ENCODE measurements at regions not wholly inside any gene's neighbourhood (a gene's known extent, or its start where the extent isn't known, plus 50 kb on each side); places are given as distances from the start of the nearest gene placed in this dataset.

DNA sequence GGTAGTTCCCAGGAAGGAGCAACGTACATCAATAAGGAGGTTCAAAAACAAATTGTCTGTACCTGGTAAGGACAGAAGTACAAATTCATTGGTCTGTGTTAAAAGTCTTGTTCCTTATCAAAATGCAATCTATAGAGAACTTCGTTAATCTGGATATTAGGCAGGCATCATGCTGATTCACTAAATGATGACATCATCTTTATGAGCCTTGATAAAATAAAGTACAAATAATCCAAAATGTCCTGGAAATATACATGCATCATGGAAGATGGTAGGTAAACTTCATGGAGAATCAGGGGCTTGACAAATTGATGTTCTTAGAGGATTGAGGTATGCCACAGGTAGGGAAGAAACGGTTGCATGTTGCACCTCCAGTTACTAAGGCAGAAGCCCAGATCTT lies 433.9 kb downstream of the TRIML1 start:
- DNase-seq = no peak

DNA sequence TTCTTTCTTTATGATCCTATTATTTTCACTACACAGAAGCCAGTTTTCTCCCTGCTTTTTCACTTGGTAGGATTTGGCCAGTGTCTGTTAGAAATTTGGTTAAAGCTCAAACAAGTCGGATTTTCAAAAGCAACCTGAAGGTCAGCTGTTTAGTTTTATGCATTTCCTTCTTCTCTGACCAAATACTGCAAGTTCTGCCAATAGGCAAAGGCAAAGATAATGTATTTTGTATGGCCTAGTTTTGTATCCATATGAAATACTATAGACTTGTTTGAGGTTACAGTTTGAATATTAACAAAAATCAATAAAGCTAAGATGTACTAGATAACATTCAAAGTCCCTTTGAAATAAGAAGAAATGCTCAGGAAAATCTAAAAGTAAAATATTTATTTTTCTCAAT lies 439.4 kb downstream of the TRIML1 start:
- DNase-seq = no peak

DNA sequence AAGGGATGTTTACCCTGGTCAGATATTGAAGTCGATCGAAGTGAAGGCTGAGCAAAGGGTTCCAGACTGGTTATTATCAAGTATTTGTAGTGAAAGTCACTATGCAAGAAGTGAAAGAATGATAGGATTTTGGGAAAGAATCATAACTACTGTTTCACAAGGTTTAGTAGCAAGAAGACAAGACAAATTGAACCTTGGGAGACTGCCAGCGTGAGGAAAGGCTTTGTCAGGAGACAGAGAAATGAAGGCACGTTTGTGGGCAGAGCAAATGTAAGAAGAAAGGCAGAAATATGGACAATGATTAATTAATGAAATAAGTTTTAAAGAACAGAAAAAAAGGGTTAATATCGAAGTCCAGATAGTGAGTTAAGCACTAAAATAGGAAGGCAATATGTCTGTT lies 456.8 kb downstream of the TRIML1 start:
- DNase-seq = no peak

DNA sequence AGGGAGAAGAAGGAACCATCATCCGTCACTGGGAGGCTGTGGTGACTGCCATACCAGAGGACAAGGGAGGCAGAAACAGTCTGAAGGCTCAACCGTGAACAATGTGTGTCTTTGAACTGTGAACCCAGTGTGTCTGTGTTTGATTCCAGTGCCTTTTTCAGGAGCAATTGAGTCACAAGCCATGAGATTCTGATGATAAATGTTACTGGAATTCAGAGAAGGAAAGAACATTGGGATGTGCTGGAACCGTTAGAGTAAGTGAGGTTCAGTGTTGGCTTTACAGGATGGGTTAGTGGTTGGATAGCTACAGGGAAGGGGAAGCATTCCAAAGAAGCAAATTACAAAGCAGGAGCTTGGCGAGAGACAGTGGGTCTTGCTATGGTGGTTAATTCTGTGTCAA lies 464.4 kb downstream of the TRIML1 start:
- no peak for DNase-seq

DNA sequence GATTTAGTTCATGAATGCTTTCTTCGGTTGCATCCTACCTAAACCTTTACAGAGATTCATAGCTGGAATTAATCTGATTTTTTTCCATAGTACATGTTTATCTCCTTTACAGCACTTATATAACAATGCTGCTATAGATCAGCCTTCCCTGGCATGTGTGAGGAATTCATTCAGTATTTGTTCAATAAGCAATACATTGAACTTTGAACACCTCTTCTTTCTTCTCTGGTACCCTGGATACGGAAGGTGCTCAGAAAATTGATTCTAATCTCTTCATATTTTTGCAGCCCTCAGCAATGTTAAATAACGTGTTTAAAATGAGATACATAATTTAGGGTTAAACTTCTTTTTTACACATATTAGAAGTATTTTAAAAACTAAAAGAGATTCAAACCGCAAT lies 467.4 kb downstream of the TRIML1 start:
- no peak for DNase-seq

DNA sequence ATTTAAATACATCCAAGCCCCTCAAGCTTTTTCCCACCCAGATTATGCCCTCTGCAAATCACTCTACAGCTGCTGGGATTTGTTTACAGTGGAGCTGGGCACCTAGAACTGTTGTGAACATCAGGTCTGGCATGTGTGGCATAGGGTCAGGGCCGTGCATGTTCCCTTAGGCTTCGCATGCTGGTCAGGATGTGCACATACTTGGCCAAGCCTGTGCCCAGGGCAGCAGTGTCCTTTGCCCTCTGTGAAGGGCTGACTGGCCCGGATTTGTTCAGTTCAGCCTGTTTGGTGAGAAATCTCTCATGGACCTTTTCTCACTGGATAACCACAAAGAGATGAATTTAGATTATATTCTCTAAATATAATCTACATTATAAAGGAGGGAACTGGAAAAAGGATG lies 471.9 kb downstream of the TRIML1 start:
- DNase-seq = no peak

DNA sequence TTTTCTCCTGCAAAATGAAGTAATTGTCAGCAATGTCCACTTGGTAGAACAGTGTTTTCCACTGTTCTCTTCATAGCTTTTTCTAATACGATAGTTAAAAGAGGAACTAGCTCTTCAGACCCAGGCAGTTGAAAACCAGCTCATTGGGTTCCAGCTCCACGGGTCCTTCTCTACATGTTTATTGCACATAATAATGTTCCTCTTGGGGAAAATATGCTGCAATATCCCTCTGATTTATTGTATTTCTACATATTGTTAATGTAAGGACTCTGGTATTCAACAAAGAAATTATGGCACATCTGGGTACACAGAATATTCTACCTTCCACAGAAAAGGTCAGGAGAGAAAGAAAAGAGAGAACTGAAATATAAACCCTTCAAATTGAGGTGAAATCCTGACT lies 473.4 kb downstream of the TRIML1 start:
- no peak for DNase-seq

DNA sequence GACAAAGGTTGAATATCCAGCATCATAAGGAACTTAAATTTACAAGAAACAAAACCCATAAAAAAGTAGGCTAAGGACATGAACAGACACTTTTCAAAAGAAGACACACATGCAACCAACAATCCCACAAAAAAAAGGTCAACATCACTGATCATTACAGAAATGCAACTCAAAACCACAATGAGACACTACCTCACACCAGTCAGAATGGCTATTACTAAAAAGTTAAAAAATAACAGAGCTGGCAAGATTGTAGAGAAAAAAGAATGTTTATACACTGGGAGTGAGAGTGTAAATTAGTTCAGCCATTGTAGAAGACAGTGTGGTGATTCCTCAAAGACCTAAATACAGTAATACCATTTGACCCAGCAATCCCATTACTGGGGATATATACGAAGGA lies 474.7 kb downstream of the TRIML1 start:
- no peak for DNase-seq

DNA sequence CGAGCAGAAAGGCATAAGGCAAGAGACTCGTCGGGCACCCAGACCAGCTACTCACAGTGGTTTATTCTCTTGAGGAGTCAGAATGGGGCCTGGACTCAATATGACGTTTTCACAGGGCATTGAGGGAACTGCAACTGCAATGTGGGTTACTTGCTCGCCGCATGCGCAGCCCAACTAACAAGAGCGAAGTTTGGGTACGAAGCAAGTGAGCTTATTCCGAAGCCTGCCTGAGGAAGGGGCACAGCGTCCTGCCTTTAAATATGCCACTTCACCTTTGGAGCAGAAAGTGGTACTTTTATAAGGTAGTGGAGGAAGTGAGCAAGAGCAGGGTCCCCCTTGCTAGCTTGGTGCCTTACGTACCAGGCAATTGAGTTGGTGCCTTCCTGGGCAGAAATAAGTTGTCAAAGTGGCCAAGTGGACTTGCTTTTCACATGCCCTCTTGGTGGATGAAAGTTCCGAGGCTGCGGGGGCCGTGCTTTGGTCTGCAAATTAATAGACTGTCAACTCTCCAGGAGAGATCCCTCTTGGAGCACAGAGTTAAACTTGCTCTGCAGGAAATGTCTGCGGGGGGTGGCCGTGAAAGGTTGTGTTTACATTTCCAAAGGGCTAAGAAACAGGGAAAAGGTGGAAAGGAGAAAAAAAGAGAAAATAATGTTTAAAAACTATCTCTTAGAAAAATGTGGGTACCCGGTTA lies 480.4 kb downstream of the TRIML1 start:
- no peak for DNase-seq

DNA sequence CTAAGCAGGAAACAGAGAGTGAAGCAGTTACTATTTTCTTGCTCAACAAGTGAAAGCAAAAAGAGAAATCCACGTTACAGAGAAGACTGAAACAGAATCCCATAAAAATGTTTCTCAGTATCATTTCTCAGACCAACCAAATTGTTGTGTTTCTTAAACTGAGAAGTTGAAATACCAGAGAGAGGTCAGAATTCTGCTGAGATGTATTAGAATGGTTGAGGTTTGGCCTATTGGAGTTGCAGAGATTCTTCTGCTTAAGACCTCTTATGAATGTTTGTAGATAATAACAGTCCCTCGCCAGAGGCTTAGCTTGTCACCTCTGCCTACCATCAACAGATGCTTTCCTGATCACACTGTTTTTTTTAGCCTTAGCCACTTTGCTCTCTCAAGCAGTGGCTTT lies 481.4 kb downstream of the TRIML1 start:
- no peak for DNase-seq

DNA sequence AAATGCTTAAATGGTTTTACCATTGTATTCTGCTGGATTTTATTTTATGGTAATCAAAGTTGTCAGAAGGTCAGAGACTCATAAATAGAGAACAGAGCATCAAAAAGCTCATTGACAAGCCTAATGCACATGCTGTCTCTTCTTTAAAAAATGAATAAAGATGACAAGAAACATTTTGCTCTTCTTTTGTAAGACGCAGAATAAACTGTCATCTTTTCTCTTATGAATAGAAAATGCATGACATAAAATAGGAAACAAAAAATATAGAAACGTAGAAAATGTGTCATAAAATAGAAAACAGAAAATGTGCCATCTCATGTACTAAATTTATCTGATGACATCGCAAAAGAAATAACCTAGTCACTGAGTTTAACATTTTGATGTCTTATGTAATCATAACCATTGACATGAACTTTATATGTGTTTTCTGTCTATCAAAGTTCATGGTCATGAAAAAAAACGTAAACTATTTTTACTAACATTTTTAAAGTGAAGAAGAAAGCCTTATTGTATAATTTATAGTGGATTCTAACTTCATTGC lies 484.1 kb downstream of the TRIML1 start:
- no peak for DNase-seq

DNA sequence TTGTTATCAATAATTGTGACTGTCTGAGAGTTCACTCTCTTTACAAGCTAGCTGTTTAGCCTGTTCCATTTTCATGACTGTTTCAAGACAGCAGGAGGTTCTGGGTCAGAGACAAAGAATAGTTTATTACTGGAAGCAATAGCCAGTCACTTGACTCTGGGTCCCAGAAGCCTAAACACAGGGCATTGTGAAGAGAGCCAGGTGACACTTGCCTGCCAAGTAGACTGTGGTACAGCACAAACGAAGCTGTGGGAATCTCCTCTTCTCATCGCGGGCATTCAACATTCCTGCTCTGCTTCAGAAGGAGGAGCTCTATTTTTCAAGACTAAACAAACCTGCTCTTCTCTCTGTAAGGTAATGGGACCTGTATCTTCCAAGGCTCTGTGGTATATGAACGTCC lies 485.1 kb downstream of the TRIML1 start:
- no peak for DNase-seq

DNA sequence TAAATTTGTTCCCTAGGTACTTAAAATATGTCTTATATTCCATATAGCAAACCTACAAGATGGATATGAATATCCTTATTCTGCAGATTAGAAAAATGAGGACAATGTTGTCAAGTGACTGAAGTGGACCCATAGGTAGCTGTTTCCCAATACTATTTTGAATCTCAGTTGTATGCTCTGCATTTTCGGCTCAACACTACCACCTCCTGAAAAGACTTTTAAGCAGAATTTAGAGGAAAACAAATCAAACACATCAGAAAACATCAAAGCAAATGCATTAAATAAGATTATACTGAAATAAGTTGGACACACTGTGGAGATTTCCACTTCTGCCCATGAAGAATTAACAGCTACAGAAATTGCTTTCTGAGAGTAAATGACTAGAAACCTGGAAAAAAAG lies 488.7 kb downstream of the TRIML1 start:
- DNase-seq = no peak

DNA sequence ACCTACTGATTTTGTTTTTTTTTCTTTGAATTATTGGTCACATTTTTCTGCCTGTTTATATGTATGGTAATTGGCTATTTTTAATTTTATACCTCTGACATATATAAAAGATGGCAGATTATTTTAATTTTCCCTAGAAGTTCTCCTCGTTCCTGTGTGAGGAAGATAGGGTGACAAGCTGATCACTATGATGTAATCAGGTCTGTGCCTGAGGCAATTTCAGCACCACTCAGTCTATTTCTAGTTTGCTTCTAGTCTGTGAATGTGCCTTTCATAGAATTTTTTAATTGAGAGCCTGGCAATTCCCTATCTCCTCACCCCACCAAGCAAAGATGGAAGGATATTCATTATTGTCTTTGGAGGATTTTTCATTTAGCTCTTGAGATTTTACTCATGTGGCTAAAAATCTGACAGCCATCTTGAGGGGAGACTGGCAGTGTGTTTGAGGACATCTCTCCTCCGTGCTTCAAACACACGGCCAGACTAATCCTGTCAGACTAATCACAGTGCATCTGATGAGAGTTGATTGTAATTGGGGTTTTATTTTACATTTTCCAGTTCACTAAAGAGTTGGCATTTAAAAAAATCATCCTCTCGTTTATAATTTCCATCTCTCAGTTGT lies 500.3 kb downstream of the TRIML1 start:
- DNase-seq = no peak

DNA sequence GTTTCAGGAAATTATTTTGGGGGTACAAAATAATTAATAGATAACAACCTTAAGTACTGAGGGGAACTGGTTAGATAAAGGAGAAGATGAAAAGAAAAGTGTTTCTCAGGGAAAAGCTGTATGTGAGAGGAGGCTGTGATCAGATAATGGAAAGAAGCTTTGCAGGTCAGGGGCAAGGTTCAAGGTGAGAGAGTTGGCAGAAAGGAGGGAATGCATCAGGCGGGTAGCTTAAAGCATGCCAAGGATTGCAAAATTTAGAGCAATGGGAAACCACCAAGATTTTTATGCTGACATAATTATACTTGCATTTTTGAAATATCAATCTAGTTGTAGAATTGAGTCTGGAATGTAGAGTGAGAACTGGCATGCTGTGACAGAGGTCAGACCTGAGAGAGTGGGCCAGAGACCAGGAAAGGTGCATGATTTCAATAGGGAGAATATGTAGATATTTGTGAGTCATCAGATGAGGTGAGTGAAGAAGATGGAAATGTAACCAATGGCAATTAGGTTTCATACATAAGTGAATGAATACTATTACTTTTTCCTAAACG lies 508.7 kb downstream of the TRIML1 start:
- DNase-seq = no peak

DNA sequence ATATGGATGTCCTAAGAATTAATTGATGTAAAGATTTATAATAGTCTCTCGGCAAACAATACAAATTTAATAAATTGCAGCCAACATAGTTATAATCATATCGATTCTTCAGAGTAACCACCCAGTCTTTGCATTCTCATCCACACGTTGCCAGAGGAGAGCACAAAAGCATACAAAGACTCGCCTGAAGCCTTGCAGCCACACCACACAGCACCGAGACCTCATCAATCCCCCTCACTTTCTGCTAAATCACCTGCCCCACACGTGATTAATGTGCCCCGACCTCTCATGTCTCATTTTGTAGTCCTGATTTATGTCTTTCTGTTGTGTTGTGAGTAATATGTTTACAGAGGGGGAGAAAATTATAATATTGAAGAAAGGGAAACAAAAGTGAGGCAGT lies 510.4 kb downstream of the TRIML1 start:
- no peak for DNase-seq

DNA sequence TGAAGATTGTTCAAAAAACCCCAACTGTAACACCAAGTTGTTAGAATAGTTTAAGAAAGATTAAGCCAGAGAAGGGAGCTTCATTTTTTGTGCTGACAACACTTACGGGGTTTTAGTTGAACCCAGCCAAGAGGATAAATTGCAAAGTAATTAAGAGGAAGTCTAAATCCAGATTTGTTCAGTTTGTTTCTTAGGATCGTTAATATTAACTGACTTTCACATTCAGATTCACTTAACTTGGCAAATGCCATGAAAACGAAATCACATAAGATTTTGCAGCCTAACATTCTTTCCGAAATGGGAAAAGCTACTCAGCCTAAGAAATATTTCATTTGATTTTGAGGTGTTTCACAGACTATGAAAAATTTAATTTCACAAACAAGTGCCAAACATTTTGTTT lies 511.3 kb downstream of the TRIML1 start:
- DNase-seq = no peak

DNA sequence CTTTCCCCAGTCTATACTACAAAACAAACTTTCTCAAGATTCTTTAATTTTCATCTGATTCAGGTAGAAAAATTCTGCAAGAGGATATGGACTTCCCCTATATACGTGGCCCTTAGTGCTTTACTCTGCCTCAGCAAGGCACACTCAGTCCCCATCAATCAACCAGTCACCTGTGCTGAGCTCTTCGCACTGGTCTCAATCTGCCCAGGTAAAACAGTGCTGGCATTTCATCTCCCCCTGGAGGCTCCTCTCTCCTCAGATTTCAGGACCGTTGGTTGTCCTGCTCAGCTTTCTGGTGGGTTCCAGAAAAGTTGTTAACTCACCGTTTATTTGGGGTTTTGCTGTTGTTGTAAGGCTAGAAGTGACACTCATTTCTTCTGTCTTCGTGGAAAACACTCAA lies 518.1 kb downstream of the TRIML1 start:
- DNase-seq = no peak

DNA sequence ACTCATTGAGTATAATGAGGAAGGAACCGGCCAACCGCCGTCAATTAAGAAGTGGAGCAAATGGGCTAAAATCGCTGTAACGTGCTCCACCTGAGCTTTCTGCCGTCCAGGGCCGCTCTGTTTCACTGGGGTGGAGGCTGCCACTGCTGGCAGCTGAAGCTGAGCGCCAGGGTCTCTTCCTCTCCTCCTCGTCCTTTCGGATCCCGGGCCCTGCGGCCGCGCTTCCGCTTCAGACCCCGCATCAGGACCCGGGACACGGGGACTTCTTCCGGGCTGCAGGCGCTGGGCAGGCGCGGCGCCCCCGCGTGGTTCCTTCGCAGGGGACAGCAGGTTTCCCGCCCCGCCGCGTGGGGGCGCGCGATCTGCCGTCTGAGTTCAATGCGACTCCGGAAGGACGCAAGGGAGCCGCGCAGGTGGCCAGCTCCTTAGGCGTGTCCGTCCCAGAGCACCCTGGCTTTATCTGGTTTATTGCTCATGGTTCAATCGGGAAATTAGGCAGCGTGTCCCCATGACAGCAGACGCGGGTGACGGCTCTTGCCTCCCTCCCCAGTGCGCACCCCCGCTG lies 519.8 kb downstream of the TRIML1 start:
- no peak for DNase-seq

DNA sequence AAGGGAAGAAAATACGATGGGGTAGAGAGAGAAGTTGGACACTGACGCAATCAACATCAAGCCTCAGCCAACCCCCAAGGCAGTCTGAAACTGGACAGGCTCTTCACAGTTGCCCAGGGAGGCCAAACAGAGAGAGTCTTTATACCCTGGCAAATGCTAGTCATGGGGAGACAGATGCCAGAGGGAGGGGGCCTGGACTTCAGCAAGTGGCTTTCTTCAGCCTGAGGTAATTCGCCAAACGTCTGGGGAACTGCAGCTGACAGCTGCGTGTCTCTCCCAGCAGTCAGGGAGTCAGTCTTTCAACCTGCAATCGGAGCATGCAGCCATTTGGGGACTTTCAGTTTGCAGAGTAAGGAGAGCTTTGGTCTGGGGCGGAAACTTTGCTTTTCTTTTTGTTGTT lies 521.6 kb downstream of the TRIML1 start:
- DNase-seq = no peak

DNA sequence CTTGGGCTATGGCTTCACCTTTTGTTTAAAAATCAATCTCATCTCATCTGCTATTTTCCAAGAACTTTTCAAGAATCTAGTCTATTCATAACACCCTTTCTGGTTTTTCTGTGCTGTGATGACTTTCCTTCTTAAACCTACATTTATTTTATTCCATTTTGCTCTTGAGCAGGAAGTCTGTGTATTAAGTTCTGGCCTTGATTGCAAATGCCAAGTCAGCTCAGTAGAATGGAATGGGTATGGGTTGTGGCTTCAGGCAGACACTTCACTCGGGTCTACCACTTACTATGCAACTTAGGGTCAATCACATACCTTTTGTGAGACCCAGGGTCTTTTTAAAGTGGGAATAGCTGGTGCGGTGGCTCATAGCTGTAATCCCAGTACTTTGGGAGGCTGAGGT lies 522.3 kb downstream of the TRIML1 start:
- DNase-seq = no peak

DNA sequence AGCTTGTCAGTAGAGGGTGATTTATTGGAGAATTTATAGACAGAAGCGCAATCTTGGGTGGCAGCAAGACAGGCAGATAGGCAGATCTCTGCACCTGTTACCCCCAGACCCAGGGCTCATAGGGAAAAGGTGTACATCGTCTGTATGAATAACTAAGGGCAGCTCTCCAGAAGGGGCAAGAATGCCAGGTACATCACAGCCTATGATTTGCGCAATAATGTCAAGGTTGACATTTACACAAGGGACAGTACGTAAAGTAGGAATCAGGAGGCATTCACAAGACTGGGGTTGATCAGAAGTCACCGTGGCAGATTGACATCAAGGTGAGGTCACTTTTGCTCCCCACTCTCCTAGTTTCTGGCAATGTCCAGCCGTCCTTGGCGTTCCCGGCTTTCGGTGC lies 524.1 kb downstream of the TRIML1 start:
- DNase-seq = no peak

DNA sequence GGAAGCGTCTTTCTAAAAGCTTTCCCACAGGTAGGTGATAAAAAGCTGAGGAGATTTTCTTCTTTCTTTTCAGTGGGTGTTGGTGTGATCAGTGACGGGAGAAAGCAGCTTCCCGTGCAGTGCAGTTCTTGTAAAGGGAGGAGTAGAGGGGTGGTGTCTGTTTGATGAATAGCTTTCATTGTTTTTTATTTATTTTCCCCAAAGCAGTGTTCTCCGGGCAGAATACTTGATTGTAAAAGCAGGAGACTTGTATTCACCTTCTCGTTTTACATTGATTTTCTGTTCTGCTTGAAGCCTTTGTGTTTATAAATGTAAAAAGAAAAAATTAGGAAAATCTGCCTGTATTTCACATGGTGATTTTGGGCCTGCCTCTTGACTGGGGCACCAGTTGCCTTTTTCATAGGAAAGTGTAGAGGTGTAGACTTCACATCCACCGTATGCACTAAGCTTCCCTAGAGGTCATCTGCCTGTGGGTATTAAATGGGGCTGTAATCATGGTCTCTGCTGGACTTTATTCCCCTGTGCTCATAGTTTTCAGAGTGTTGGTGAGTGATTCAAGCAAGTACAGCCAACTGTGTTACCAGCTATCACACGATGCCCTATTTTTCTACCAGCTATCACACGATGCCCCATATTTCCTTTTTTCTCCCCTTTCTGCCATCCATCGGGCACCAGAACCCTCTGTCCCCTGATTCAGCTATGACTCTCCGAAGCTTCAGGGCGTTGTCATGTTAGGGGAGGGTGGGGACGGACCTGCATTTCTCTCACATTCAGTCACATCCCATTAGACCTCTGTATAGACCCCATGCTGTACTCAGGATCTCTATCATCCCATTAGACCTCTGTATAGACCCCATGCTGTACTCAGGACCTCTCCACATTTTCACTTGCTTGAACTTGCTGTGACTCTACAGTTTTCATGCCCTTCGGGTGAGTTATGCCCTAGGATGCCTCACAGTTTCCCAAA lies 526.5 kb downstream of the TRIML1 start:
- DNase-seq = no peak
